H9 (cell line): ENCODE measurements at regions not wholly inside any gene's neighbourhood (a gene's known extent, or its start where the extent isn't known, plus 50 kb on each side); places are given as distances from the start of the nearest gene placed in this dataset.
A peak's percentile ranks its signal among the peaks of the same experiment; 100 is the strongest.

Experiments
- DNase-seq: peaks from one replicate; pipeline ENCODE4 v3.0.0-alpha.2; 2017
- H2AFZ ChIP-seq: one replicate; pipeline ENCODE4 v1.6.1; 2013; ENCODE audit warnings: mild to moderate bottlenecking, low read length, control low read depth, moderate library complexity
- H2AK5ac ChIP-seq: 2 replicates; pipeline ENCODE4 v1.6.1; 2013; ENCODE audit warnings: low read length, control low read depth, mixed read lengths; ENCODE audit not compliant: insufficient read length
- H2BK120ac ChIP-seq: one replicate; pipeline ENCODE4 v1.6.1; 2013; ENCODE audit warnings: low read depth, mild to moderate bottlenecking, low read length, control low read depth, inconsistent platforms; ENCODE audit not compliant: poor library complexity, severe bottlenecking
- H2BK12ac ChIP-seq: 2 replicates; pipeline ENCODE4 v1.6.1; 2013; ENCODE audit warnings: low read length, control low read depth, mixed read lengths, low read depth; ENCODE audit not compliant: insufficient read length
- H2BK15ac ChIP-seq: 2 replicates; pipeline ENCODE4 v1.6.1; 2013; ENCODE audit warnings: low read depth, low read length, control low read depth
- H2BK20ac ChIP-seq: one replicate; pipeline ENCODE4 v1.6.1; 2013; ENCODE audit warnings: low read depth, mild to moderate bottlenecking, low read length, control low read depth, inconsistent platforms; ENCODE audit not compliant: poor library complexity, severe bottlenecking
- H2BK5ac ChIP-seq: 2 replicates; pipeline ENCODE4 v1.6.1; 2013; ENCODE audit warnings: low read length, control low read depth, mixed read lengths; ENCODE audit not compliant: insufficient read length
- H3K14ac ChIP-seq: 2 replicates; pipeline ENCODE4 v1.6.1; 2013; ENCODE audit warnings: low read length, control low read depth; ENCODE audit not compliant: insufficient read depth
- H3K18ac ChIP-seq: 2 replicates; pipeline ENCODE4 v1.6.1; 2013; ENCODE audit warnings: low read depth, mild to moderate bottlenecking, mixed read lengths, low read length, control low read depth; ENCODE audit not compliant: insufficient read length
- H3K23ac ChIP-seq: 2 replicates; pipeline ENCODE4 v1.6.1; 2013; ENCODE audit warnings: low read length, control low read depth, mixed read lengths, low read depth; ENCODE audit not compliant: insufficient read length
- H3K23me2 ChIP-seq: 2 replicates; pipeline ENCODE4 v1.6.1; 2013; ENCODE audit warnings: low read depth, mild to moderate bottlenecking, mixed read lengths, low read length, control low read depth; ENCODE audit not compliant: insufficient read length, poor library complexity, severe bottlenecking
- H3K27ac ChIP-seq: 2 replicates; pipeline ENCODE4 v1.5.1; 2013; ENCODE audit warnings: low read length, control low read depth, mixed read lengths, low read depth; ENCODE audit not compliant: insufficient read length
- H3K27me3 ChIP-seq: 2 replicates; pipeline ENCODE4 v1.6.1; 2013; ENCODE audit warnings: low read length, control low read depth, inconsistent platforms; ENCODE audit not compliant: insufficient read depth
- H3K4ac ChIP-seq: 2 replicates; pipeline ENCODE4 v1.6.1; 2013; ENCODE audit warnings: low read depth, mild to moderate bottlenecking, control low read depth, inconsistent platforms, low read length, moderate library complexity
- H3K4me1 ChIP-seq: 2 replicates; pipeline ENCODE4 v1.6.1; 2013; ENCODE audit warnings: low read length, control low read depth, inconsistent platforms; ENCODE audit not compliant: insufficient read depth
- H3K4me2 ChIP-seq: 2 replicates; pipeline ENCODE4 v1.6.1; 2013; ENCODE audit warnings: low read length, control low read depth, mixed read lengths; ENCODE audit not compliant: insufficient read length, insufficient read depth
- H3K56ac ChIP-seq: 2 replicates; pipeline ENCODE4 v1.6.1; 2013; ENCODE audit warnings: low read depth, mild to moderate bottlenecking, mixed read lengths, low read length, control low read depth; ENCODE audit not compliant: insufficient read length
- H3K79me1 ChIP-seq: 2 replicates; pipeline ENCODE4 v1.6.1; 2013; ENCODE audit warnings: low read depth, mild to moderate bottlenecking, moderate library complexity, low read length, control low read depth, inconsistent platforms; ENCODE audit not compliant: insufficient read depth, poor library complexity, severe bottlenecking
- H3K79me2 ChIP-seq: 2 replicates; pipeline ENCODE4 v1.6.1; 2013; ENCODE audit warnings: low read length, control low read depth, inconsistent platforms; ENCODE audit not compliant: insufficient read depth
- H3K9ac ChIP-seq: 2 replicates; pipeline ENCODE4 v1.6.1; 2013; ENCODE audit warnings: low read length, control low read depth, mixed read lengths; ENCODE audit not compliant: insufficient read length; ENCODE audit errors: extremely low read depth
- H3K9me3 ChIP-seq: one replicate; pipeline ENCODE4 v1.6.1; 2013; ENCODE audit warnings: low read depth, low read length, inconsistent platforms; ENCODE audit not compliant: control insufficient read depth
- H3T11ph ChIP-seq: one replicate; pipeline ENCODE4 v1.6.1; 2013; ENCODE audit warnings: mild to moderate bottlenecking, low read length, control low read depth, inconsistent platforms
- H4K20me1 ChIP-seq: one replicate; pipeline ENCODE4 v1.6.1; 2013; ENCODE audit not compliant: control insufficient read depth, insufficient read length, insufficient read depth
- H4K5ac ChIP-seq: 2 replicates; pipeline ENCODE4 v1.6.1; 2013; ENCODE audit warnings: low read depth, mild to moderate bottlenecking, mixed read lengths, low read length, control low read depth; ENCODE audit not compliant: insufficient read length
- H4K8ac ChIP-seq: replicated peaks from 2 replicates; pipeline ENCODE4 v1.6.1; 2013; ENCODE audit warnings: low read length, control low read depth, mixed read lengths, low read depth; ENCODE audit not compliant: insufficient read length
- H4K91ac ChIP-seq: 2 replicates; pipeline ENCODE4 v1.6.1; 2013; ENCODE audit warnings: low read depth, mild to moderate bottlenecking, moderate library complexity, mixed read lengths, low read length, control low read depth; ENCODE audit not compliant: insufficient read length
- H3K27ac Mint-ChIP-seq, 3 experiments: 2 replicates in 2 of 3; 3 replicates in 1 of 3; pipeline ENCODE4 v1.8.0; 2020 to 2021; ENCODE audit warnings: mixed read lengths in 3 of 3, mild to moderate bottlenecking in 1 of 3, moderate library complexity in 1 of 3
- H3K27me3 Mint-ChIP-seq: 2 replicates; pipeline ENCODE4 v1.8.0; 2021; ENCODE audit warnings: low read depth, mild to moderate bottlenecking, moderate library complexity, mixed read lengths
- H3K36me3 Mint-ChIP-seq, 3 experiments: 2 replicates in 2 of 3; 3 replicates in 1 of 3; pipeline ENCODE4 v1.8.0; 2020 to 2021; ENCODE audit warnings: low read depth in 3 of 3, mixed read lengths in 3 of 3; ENCODE audit not compliant: insufficient read depth in 1 of 3
- H3K4me1 Mint-ChIP-seq, 2 experiments: 2 replicates each; pipeline ENCODE4 v1.8.0; 2020; ENCODE audit warnings: mixed read lengths in 2 of 2
- H3K4me3 Mint-ChIP-seq, 2 experiments: 2 replicates in 1 of 2; 3 replicates in 1 of 2; pipeline ENCODE4 v1.8.0; 2020 to 2021; ENCODE audit warnings: mild to moderate bottlenecking in 2 of 2, mixed read lengths in 2 of 2, moderate library complexity in 1 of 2
- H3K9me3 Mint-ChIP-seq, 2 experiments: 2 replicates in 1 of 2; 3 replicates in 1 of 2; pipeline ENCODE4 v1.8.0; 2020; ENCODE audit warnings: mild to moderate bottlenecking in 2 of 2, mixed read lengths in 2 of 2, moderate library complexity in 1 of 2
- CTCF ChIP-seq: fragments of 200-600 bp; sonication (generic); conservative IDR thresholded peaks from 3 replicates; pipeline ENCODE4 v1.8.0; 2021; ENCODE audit warnings: antibody characterized with exemption, mild to moderate bottlenecking
- WGBS: extraction: QIAGEN DNeasy Blood & Tissue Kit; methylation state at CpG from one replicate; pipeline ENCODE4 v1.1.7; 2013; ENCODE audit warnings: missing lambda C conversion rate, low lambda C conversion rate, mixed read lengths; ENCODE audit not compliant: insufficient read length; ENCODE audit errors: extremely low coverage; 5-methylcytosine and 5-hydroxymethylcytosine counted together

- Histone ChIP-seq H4K5ac (no peak overlapping the region), H2BK15ac (no peak overlapping the region), H3K23ac (no peak overlapping the region), H3K23me2 (peaks cover 4% of the 10 kb centered on the region), H2AFZ (no peak overlapping the region), H3K4me2 (no peak overlapping the region), H2BK20ac (no peak overlapping the region), H3K9me3 (no peaks in the 10 kb centered on the region), H3K79me1 (no peaks in the 10 kb centered on the region), H2BK120ac (no peak overlapping the region), H3K27ac (no peak overlapping the region), H3T11ph (no peak overlapping the region), H4K20me1 (no peaks in the 10 kb centered on the region), H3K4me1 (peaks cover 2% of the 10 kb centered on the region; the same call in 1 of the 2 replicates), H3K14ac (no peak overlapping the region), H4K8ac (no peak overlapping the region), H4K91ac (no peak overlapping the region), H3K56ac (no peak overlapping the region), H3K9ac (no peak overlapping the region), H2BK5ac (no peak overlapping the region), H2BK12ac (no peak overlapping the region), H3K79me2 (no peaks in the 10 kb centered on the region), H3K18ac (no peak overlapping the region), H3K4ac (no peak overlapping the region), H2AK5ac (no peak overlapping the region), H3K27me3 (no peaks in the 10 kb centered on the region)
- no peak for TF ChIP-seq CTCF
- Mint-ChIP-seq H3K27me3 (no peaks in the 10 kb centered on the region), H3K4me3 (no peak overlapping the region), H3K36me3 (peaks cover 0 to 11% (median 6%) of the 10 kb centered on the region in 3 experiments; a peak in 5 of 7 replicates), H3K9me3 (peaks cover 6 to 11% of the 10 kb centered on the region in 2 experiments; a peak in 4 of 5 replicates), H3K4me1 (peaks cover 19 to 27% of the 10 kb centered on the region in 2 experiments), H3K27ac (peak overlapping the region in 1 of 3 experiments; percentile 70; a peak in 1 of 7 replicates)
- no peak for DNase-seq
- no CpG with 5 or more reads among the region's 4 CpGs for WGBS
These were observed 135.5 kb upstream of the FUT8 start for GRCh38 chr14:65277027-65277426.
